GM23338 (cell line): ENCODE measurements at regions not wholly inside any gene's neighbourhood (a gene's known extent, or its start where the extent isn't known, plus 50 kb on each side); places are given as distances from the start of the nearest gene placed in this dataset.

Experiments used
- ATAC-seq: fragments of 200-7000 bp; cut with Tn5 transposase; 3 replicates; pipeline ENCODE4 v1.9.1; 2020
- DNase-seq: peaks from one replicate; pipeline ENCODE4 v3.0.0-alpha.2; 2015; ENCODE audit warnings: low spot score
- H2AFZ ChIP-seq: fragments of 200-600 bp; sonication (generic); 2 replicates; pipeline ENCODE4 v1.8.0; 2016; ENCODE audit warnings: antibody characterized with exemption, mild to moderate bottlenecking, moderate library complexity
- H3F3A ChIP-seq: fragments of 200-600 bp; sonication (generic); replicated peaks from 2 replicates; pipeline ENCODE4 v1.8.0; 2017; ENCODE audit warnings: antibody characterized with exemption, mixed run types, low read depth
- H3K27ac ChIP-seq: fragments of 200-600 bp; sonication (generic); 2 replicates; pipeline ENCODE4 v1.6.1; 2016; ENCODE audit warnings: low read depth
- H3K27me3 ChIP-seq: fragments of 200-600 bp; sonication (generic); 2 replicates; pipeline ENCODE4 v1.8.0; 2016; ENCODE audit warnings: mild to moderate bottlenecking, mixed run types, moderate library complexity; ENCODE audit not compliant: insufficient read depth
- H3K36me3 ChIP-seq: fragments of 200-600 bp; sonication (generic); 2 replicates; pipeline ENCODE4 v1.8.0; 2016; ENCODE audit warnings: mild to moderate bottlenecking; ENCODE audit not compliant: insufficient read depth
- H3K4me1 ChIP-seq: fragments of 200-600 bp; sonication (generic); 2 replicates; pipeline ENCODE4 v1.8.0; 2016; ENCODE audit warnings: mild to moderate bottlenecking, moderate library complexity; ENCODE audit not compliant: insufficient read depth
- H3K4me2 ChIP-seq: fragments of 200-600 bp; sonication (generic); 2 replicates; pipeline ENCODE4 v1.7.1; 2017; ENCODE audit warnings: mixed run types
- H3K4me3 ChIP-seq: fragments of 200-600 bp; sonication (generic); 2 replicates; pipeline ENCODE4 v1.6.1; 2016; ENCODE audit warnings: mixed run types
- H3K79me2 ChIP-seq: fragments of 200-600 bp; sonication (generic); replicated peaks from 2 replicates; pipeline ENCODE4 v1.8.0; 2017; ENCODE audit warnings: mild to moderate bottlenecking; ENCODE audit not compliant: insufficient read depth
- H3K9me2 ChIP-seq: fragments of 200-600 bp; sonication (generic); 2 replicates; pipeline ENCODE4 v1.8.0; 2017; ENCODE audit not compliant: insufficient read depth
- H4K20me1 ChIP-seq: fragments of 200-600 bp; sonication (generic); replicated peaks from 2 replicates; pipeline ENCODE4 v1.8.0; 2017; ENCODE audit warnings: mild to moderate bottlenecking; ENCODE audit not compliant: insufficient read depth
- H3K27ac Mint-ChIP-seq: 2 replicates; pipeline ENCODE4 v1.8.0; 2020; ENCODE audit warnings: inconsistent platforms, mild to moderate bottlenecking, moderate library complexity, mixed read lengths
- H3K27me3 Mint-ChIP-seq: 3 replicates; pipeline ENCODE4 v1.8.0; 2022; ENCODE audit warnings: low read depth, mild to moderate bottlenecking, moderate library complexity, mixed read lengths, inconsistent platforms; ENCODE audit not compliant: insufficient read depth, poor library complexity
- H3K36me3 Mint-ChIP-seq: 3 replicates; pipeline ENCODE4 v1.8.0; 2021; ENCODE audit warnings: low read depth, mild to moderate bottlenecking, inconsistent platforms, moderate library complexity, mixed read lengths
- H3K4me1 Mint-ChIP-seq: 3 replicates; pipeline ENCODE4 v1.8.0; 2020; ENCODE audit warnings: mild to moderate bottlenecking, inconsistent platforms, mixed read lengths
- H3K4me3 Mint-ChIP-seq: 3 replicates; pipeline ENCODE4 v1.8.0; 2021; ENCODE audit warnings: moderate library complexity, mild to moderate bottlenecking, inconsistent platforms, mixed read lengths
- H3K9me3 Mint-ChIP-seq: 3 replicates; pipeline ENCODE4 v1.8.0; 2020; ENCODE audit warnings: moderate library complexity, mild to moderate bottlenecking, inconsistent platforms, mixed read lengths
- CREB1 ChIP-seq: fragments of 250-450 bp; sonication (Bioruptor Pico); IDR thresholded peaks from 2 replicates; pipeline ENCODE4 v1.5.0; 2020; ENCODE audit warnings: low read depth, mild to moderate bottlenecking, moderate library complexity
- CTCF ChIP-seq, 2 experiments: fragments of 200-600 bp in 1 of 2; sonication (generic) in 1 of 2; conservative IDR thresholded peaks; 2 replicates each; pipeline versions ENCODE4 v1.5.1 to v1.6.1; 2016 to 2017; ENCODE audit warnings: antibody characterized with exemption in 2 of 2, low read depth in 2 of 2, mild to moderate bottlenecking in 2 of 2, moderate library complexity in 1 of 2
- ETS1 ChIP-seq: IDR thresholded peaks from 2 replicates; pipeline ENCODE4 v1.6.1; 2016; ENCODE audit warnings: antibody characterized with exemption
- EZH2 ChIP-seq: fragments of 200-600 bp; sonication (generic); IDR thresholded peaks from one replicate; pipeline ENCODE4 v1.8.0; 2017; ENCODE audit warnings: antibody characterized with exemption, mild to moderate bottlenecking, low read depth; ENCODE audit not compliant: unreplicated experiment
- EZH2phosphoT487 ChIP-seq: fragments of 200-600 bp; sonication (generic); IDR thresholded peaks from one replicate; pipeline ENCODE4 v1.8.1; 2018; ENCODE audit warnings: antibody characterized with exemption; ENCODE audit not compliant: unreplicated experiment
- JUNB ChIP-seq: IDR thresholded peaks from one replicate; pipeline ENCODE4 v1.6.1; 2016; ENCODE audit warnings: antibody characterized with exemption; ENCODE audit not compliant: unreplicated experiment
- NANOG ChIP-seq: IDR thresholded peaks from 2 replicates; pipeline ENCODE4 v1.6.1; 2016; ENCODE audit warnings: antibody characterized with exemption, borderline replicate concordance
- POLR2AphosphoS5 ChIP-seq: IDR thresholded peaks from 2 replicates; pipeline ENCODE4 v1.6.1; 2016; ENCODE audit warnings: antibody characterized with exemption, low read depth
- REST ChIP-seq: IDR thresholded peaks from one replicate; pipeline ENCODE4 v1.6.1; 2018; ENCODE audit warnings: antibody characterized with exemption; ENCODE audit not compliant: unreplicated experiment
- STAT1 ChIP-seq: IDR thresholded peaks from one replicate; pipeline ENCODE4 v1.6.1; 2016; ENCODE audit warnings: antibody characterized with exemption; ENCODE audit not compliant: unreplicated experiment
- ZNF114 ChIP-seq: fragments of 250-450 bp; sonication (Bioruptor Pico); IDR thresholded peaks from 2 replicates; pipeline ENCODE4 v1.5.0; 2020; ENCODE audit warnings: mild to moderate bottlenecking, moderate library complexity
- ZNF331 ChIP-seq: fragments of 250-450 bp; sonication (Bioruptor Pico); IDR thresholded peaks from 2 replicates; pipeline ENCODE4 v1.5.0; 2020; ENCODE audit warnings: low read depth, mild to moderate bottlenecking, moderate library complexity
- ZNF462 ChIP-seq: fragments of 250-450 bp; sonication (Bioruptor Pico); IDR thresholded peaks from 2 replicates; pipeline ENCODE4 v1.5.0; 2020; ENCODE audit warnings: mild to moderate bottlenecking, moderate library complexity

DNA sequence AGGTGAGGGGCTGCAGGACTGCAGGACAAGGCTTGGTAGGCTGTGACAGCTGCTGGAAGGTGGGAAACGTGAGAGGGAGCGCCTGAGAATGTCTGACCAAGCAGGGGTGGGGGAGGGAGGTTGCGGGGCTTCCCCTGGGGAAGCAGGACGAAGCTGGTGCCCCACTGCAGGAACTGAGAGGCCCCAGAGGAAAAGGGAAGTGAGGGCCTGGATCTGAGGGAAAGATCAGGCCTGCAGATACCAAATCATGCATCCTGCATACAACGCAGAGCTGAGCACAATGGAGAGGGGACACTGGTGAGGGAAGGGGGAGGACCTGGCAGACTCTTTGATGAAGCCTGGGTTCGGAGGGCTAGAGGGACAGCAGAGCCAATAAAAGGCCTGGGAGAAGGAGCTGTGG lies 65.7 kb upstream of the BACE2 start:
- ATAC-seq (no peak), DNase-seq (no peak)
- Mint-ChIP-seq H3K9me3 (peaks cover 91% of the 10 kb centered on the region), H3K36me3 (peaks cover 10% of the 10 kb centered on the region), H3K4me1 (no peaks in the 10 kb centered on the region), H3K27me3 (no peaks in the 10 kb centered on the region), H3K27ac (no peak overlapping the region), H3K4me3 (no peak overlapping the region)
- no peaks in the 10 kb centered on the region; the same call in 1 of the 2 replicates for H3K36me3 ChIP-seq
- no peaks in the 10 kb centered on the region for H3K27me3 ChIP-seq
- no peak overlapping the region for H3K4me2 ChIP-seq
- no peaks in the 10 kb centered on the region for H3K79me2 ChIP-seq
- no peaks in the 10 kb centered on the region for H3K4me1 ChIP-seq
- H3K27ac ChIP-seq: no peak overlapping the region
- no peaks in the 10 kb centered on the region for H3K9me2 ChIP-seq
- TF ChIP-seq CREB1: no peak
- no peak for TF ChIP-seq EZH2
- no peak for TF ChIP-seq ZNF114 (CRISPR knock-in tag)
- no peak for TF ChIP-seq JUNB
- no peak for TF ChIP-seq EZH2phosphoT487
- TF ChIP-seq ZNF462 (CRISPR knock-in tag): no peak
- TF ChIP-seq NANOG: no peak
- no peak for TF ChIP-seq STAT1
- no peak for TF ChIP-seq REST
- no peak for TF ChIP-seq CTCF (conservative IDR thresholded peaks at IDR 0.05; ENCODE audit: low read depth in 2 of 2)
- no peak for TF ChIP-seq ETS1
- no peak for TF ChIP-seq POLR2AphosphoS5
- TF ChIP-seq ZNF331: no peak
- H2AFZ ChIP-seq: no peak overlapping the region
- H3F3A ChIP-seq: no peaks in the 10 kb centered on the region
- H4K20me1 ChIP-seq: no peaks in the 10 kb centered on the region
- H3K4me3 ChIP-seq: no peak overlapping the region
